Fibroblast of upper back skin (primary cell): ENCODE measurements at regions not wholly inside any gene's neighbourhood (a gene's known extent, or its start where the extent isn't known, plus 50 kb on each side); places are given as distances from the start of the nearest gene placed in this dataset.

ENCODE experiments used
- DNase-seq: peaks from one replicate; pipeline ENCODE4 v3.0.0-alpha.2; 2013

- DNase-seq = no peak
Measured at GRCh38 chr2:18861951-18862350, 272.6 kb upstream of the NT5C1B start.

- DNase-seq = no peak
Measured at GRCh38 chr2:18860179-18860578, 270.8 kb upstream of the NT5C1B start.

- DNase-seq = peak; percentile 83
Measured at GRCh38 chr2:18856765-18857164, 267.4 kb upstream of the NT5C1B start.

- no peak for DNase-seq
Measured at GRCh38 chr2:18855027-18855426, 265.7 kb upstream of the NT5C1B start.

- DNase-seq = no peak
Measured at GRCh38 chr2:18849841-18850578, 260.6 kb upstream of the NT5C1B start.

GRCh38 chr2:18848646-18849045, 259.3 kb upstream of the NT5C1B start:
- no peak for DNase-seq

GRCh38 chr2:18845854-18846445, 256.6 kb upstream of the NT5C1B start:
- no peak for DNase-seq

- DNase-seq = no peak
Measured at GRCh38 chr2:18842836-18843235, 253.5 kb upstream of the NT5C1B start.

GRCh38 chr2:18841248-18842150, 252.1 kb upstream of the NT5C1B start:
- DNase-seq = no peak

GRCh38 chr2:18837240-18837639, 247.9 kb upstream of the NT5C1B start:
- no peak for DNase-seq

- DNase-seq = no peak
Measured at GRCh38 chr2:18836436-18836835, 247.1 kb upstream of the NT5C1B start.

GRCh38 chr2:18835787-18836186, 246.4 kb upstream of the NT5C1B start:
- DNase-seq = no peak

- peak; percentile 85 for DNase-seq
Measured at GRCh38 chr2:18834341-18834740, 245.0 kb upstream of the NT5C1B start.

- no peak for DNase-seq
Measured at GRCh38 chr2:18833941-18834340, 244.6 kb upstream of the NT5C1B start.

GRCh38 chr2:18831916-18832510, 242.6 kb upstream of the NT5C1B start:
- no peak for DNase-seq

GRCh38 chr2:18830962-18831361, 241.6 kb upstream of the NT5C1B start:
- DNase-seq = no peak

GRCh38 chr2:18829976-18830375, 240.6 kb upstream of the NT5C1B start:
- DNase-seq = peak; percentile 53

GRCh38 chr2:18829251-18829902, 240.0 kb upstream of the NT5C1B start:
- DNase-seq = peak; percentile 80

GRCh38 chr2:18828296-18828695, 238.9 kb upstream of the NT5C1B start:
- no peak for DNase-seq

GRCh38 chr2:18825838-18826237, 236.5 kb upstream of the NT5C1B start:
- no peak for DNase-seq

GRCh38 chr2:18824915-18825314, 235.5 kb upstream of the NT5C1B start:
- DNase-seq = no peak

GRCh38 chr2:18824325-18824790, 235.0 kb upstream of the NT5C1B start:
- DNase-seq = no peak

GRCh38 chr2:18821431-18821830, 232.1 kb upstream of the NT5C1B start:
- no peak for DNase-seq
